ENCODE measurements at regions not wholly inside any gene's neighbourhood (a gene's known extent, or its start where the extent isn't known, plus 50 kb on each side); places are given as distances from the start of the nearest gene placed in this dataset.

GRCh38 chr14:34135492-34135891 lies 184.6 kb upstream of the EGLN3 start:
- Histone ChIP-seq H3K27me3 (no peaks in the 10 kb centered on the region), H3K27ac (no peak overlapping the region), H3K36me3 (no peaks in the 10 kb centered on the region), H3K9me3 (no peaks in the 10 kb centered on the region), H3K4me3 (no peak overlapping the region), H3K4me1 (peaks cover 0 to 27% (median 7%) of the 10 kb centered on the region in 3 donors)
- TF ChIP-seq POLR2AphosphoS5 (IDR thresholded peaks at IDR 0.05) (no peak), CTCF (IDR thresholded peaks at IDR 0.05) (no peak), POLR2A (IDR thresholded peaks at IDR 0.05) (no peak), EP300 (IDR thresholded peaks at IDR 0.05) (no peak)
- no peak for ATAC-seq
- 93% methylated on average over 7 of the region's 7 CpGs; no CpG with 5 or more reads in 1 of the 2 donors for WGBS, 2 donors (ENCODE audit: low coverage in 1 of 2)

- H3K27me3 ChIP-seq = no peaks in the 10 kb centered on the region
- no peaks in the 10 kb centered on the region for H3K36me3 ChIP-seq
- TF ChIP-seq POLR2A (IDR thresholded peaks at IDR 0.05) (no peak), EP300 (IDR thresholded peaks at IDR 0.05) (no peak), POLR2AphosphoS5 (IDR thresholded peaks at IDR 0.05) (no peak), CTCF (IDR thresholded peaks at IDR 0.05) (no peak)
- no peak overlapping the region for H3K4me3 ChIP-seq
- H3K9me3 ChIP-seq = no peaks in the 10 kb centered on the region
- ATAC-seq = no peak
- no peak overlapping the region for H3K27ac ChIP-seq
- peaks cover 0 to 27% (median under 1%) of the 10 kb centered on the region in 3 donors for H3K4me1 ChIP-seq
- 87 to 100% methylated on average over 2 to 3 of the region's 3 CpGs for whole genome bisulfite sequencing, 2 donors (ENCODE audit: low coverage in 1 of 2)
Measured at GRCh38 chr14:34134484-34134883, 183.6 kb upstream of the EGLN3 start.

- TF ChIP-seq EP300 (IDR thresholded peaks at IDR 0.05) = no peak
- TF ChIP-seq POLR2A (IDR thresholded peaks at IDR 0.05) = no peak
- no peak for TF ChIP-seq POLR2AphosphoS5 (IDR thresholded peaks at IDR 0.05)
- TF ChIP-seq CTCF (IDR thresholded peaks at IDR 0.05) = no peak
Measured at GRCh38 chr14:34129927-34130552, 179.2 kb upstream of the EGLN3 start.

GRCh38 chr14:34128665-34129064 lies 177.8 kb upstream of the EGLN3 start:
- TF ChIP-seq CTCF (IDR thresholded peaks at IDR 0.05) (no peak), EP300 (IDR thresholded peaks at IDR 0.05) (no peak)
- Histone ChIP-seq H3K36me3 (no peaks in the 10 kb centered on the region), H3K27ac (no peak overlapping the region), H3K4me3 (no peak overlapping the region), H3K9me3 (no peaks in the 10 kb centered on the region), H3K27me3 (no peaks in the 10 kb centered on the region), H3K4me1 (peaks cover 0 to 34% (median 0%) of the 10 kb centered on the region in 3 donors)
- ATAC-seq = no peak
- WGBS, 2 donors (ENCODE audit: low coverage in 1 of 2) = 86% methylated on average over 1 of the region's 9 CpGs; no CpG with 5 or more reads in 1 of the 2 donors

More at GRCh38 chr14:34129927-34130552, 179.2 kb upstream of the EGLN3 start:
- H3K36me3 ChIP-seq = no peaks in the 10 kb centered on the region
- WGBS, 2 donors (ENCODE audit: low coverage in 1 of 2) = 94% methylated on average over 7 of the region's 7 CpGs; no CpG with 5 or more reads in 1 of the 2 donors
- peaks cover 0 to 34% (median 0%) of the 10 kb centered on the region in 3 donors for H3K4me1 ChIP-seq
- H3K9me3 ChIP-seq = no peaks in the 10 kb centered on the region
- no peak overlapping the region for H3K4me3 ChIP-seq
- ATAC-seq = no peak
- H3K27ac ChIP-seq = no peak overlapping the region
- H3K27me3 ChIP-seq = no peaks in the 10 kb centered on the region

GRCh38 chr14:34126586-34126985 lies 175.7 kb upstream of the EGLN3 start:
- WGBS, 2 donors (ENCODE audit: low coverage in 1 of 2) = 95 to 100% methylated on average over 2 to 4 of the region's 4 CpGs
- no peaks in the 10 kb centered on the region for H3K9me3 ChIP-seq

More at GRCh38 chr14:34126586-34126985, 175.7 kb upstream of the EGLN3 start:
- Histone ChIP-seq H3K4me1 (peaks cover 0 to 31% (median 0%) of the 10 kb centered on the region in 3 donors), H3K4me3 (no peak overlapping the region), H3K27ac (no peak overlapping the region), H3K27me3 (no peaks in the 10 kb centered on the region), H3K36me3 (no peaks in the 10 kb centered on the region)
- no peak for TF ChIP-seq POLR2A (IDR thresholded peaks at IDR 0.05)
- no peak for TF ChIP-seq EP300 (IDR thresholded peaks at IDR 0.05)
- TF ChIP-seq POLR2AphosphoS5 (IDR thresholded peaks at IDR 0.05) = no peak
- no peak for TF ChIP-seq CTCF (IDR thresholded peaks at IDR 0.05)
- no peak for ATAC-seq
